SW 1271 (cell line): ENCODE measurements at regions not wholly inside any gene's neighbourhood (a gene's known extent, or its start where the extent isn't known, plus 50 kb on each side); places are given as distances from the start of the nearest gene placed in this dataset.
"Not testable (repeated sequence)": the region's sequence is repeated elsewhere in the genome, so short reads cannot be mapped to it uniquely, and the experiment has no call there.

Experiments used
- DNase-seq, 2 experiments: peaks; one replicate each; lab custom pipeline; 2025; lab: John Stamatoyannopoulos, UW

DNA sequence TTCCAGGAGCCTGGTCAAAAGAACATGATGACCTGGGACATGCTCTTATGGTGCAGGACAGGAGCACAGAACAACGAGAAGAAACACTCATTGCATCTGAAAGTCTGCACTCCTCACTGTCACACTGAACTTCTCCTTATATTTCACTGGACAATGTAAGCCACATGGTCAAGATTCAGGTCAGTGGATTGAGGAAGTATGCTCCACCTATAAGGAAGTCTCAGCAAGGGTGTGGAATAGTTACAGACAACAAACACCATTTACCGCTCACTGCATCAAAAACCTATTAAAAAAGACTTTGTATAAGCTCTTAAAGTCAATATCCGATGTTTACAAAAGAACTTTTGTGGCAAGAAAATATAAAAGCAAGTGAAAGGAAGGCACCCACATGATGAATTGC lies 153.1 kb upstream of the FOXG1 start:
- DNase-seq = no peak

DNA sequence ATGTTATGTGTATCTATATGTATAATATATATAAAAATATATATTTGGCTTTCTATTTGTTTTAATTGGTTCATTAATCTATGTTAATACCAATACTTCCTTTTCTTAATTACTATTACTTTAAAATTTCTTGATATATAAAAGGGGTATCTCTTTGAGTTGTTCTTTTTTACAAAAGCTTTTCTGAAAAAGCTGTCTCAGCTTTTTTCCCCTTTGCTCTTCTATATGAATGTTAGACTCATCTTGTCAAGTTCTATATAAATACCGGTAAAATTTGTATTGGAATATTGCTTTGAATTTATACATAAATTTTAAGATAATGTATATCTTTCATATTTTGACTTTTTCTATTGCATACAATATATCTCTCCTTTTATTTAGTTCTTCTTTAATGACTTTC lies 139.8 kb upstream of the FOXG1 start:
- DNase-seq = no peak

DNA sequence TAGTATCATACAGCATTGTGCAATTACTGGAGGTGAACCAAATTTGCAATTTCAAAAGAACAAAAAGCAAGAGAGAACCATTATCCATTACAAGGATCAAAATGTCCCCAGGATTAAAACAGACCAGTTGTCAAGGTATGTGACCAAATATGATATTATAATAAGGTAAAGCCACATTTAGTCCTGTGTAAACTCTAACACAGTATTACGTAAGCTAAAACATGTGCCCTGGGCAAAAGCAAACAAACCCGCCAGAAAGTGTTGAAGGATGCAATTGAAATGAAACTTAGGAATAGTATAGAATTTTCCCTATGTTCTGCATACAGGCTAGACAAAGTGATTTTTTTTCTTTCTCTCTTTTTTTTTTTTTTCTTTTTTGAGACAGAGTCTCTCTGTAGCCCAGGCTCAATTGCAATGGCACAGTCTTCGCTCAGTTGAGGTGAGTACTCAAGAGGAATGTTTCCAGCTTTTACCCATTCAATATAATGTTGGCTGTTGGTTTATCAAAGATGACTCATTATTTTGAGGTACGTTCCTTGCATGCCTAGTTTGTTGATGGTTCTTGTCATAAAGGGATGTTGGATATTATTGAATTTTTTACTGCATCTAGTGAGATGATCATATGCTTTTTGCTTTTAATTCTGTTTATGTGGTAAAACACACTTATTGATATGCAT lies 137.1 kb upstream of the FOXG1 start:
- DNase-seq = no peak

DNA sequence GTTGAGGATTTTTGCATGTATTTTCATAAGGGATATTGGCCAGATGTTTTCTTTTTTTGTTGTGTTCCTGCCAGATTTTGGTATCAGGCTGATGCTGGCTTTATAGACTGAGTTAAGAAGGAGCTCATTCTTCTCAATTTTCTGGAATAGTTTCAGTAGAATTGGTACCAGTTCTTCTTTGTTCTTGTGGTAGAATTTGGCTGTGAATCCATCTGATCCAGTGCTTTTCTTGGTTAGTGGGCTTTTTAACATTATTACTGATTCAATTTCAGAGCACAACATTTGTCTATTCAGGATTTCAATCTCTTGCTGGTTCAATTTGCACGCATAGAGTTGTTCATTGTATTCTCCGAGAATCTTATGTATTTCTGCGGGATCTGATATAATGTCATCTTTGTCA lies 136.5 kb upstream of the FOXG1 start:
- no peak for DNase-seq

DNA sequence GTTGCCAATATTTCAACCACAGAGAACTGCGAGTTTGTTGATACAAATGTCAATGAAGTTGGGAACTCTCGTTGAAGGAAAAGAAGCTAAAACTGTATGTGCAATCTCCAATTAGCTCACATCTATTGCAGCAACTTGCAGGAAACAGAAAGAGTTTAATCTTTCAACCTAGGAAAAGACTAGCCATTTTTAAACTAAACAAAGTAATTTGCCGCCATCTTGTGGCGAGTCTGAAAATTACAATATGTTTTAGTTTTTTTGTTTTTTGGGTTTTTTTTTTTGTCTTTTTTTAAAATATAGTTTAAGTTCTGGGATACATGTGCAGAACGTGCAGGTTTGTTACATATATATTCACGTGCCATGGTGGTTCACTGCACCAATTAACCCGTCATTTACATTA lies 131.2 kb upstream of the FOXG1 start:
- DNase-seq = peak in 1 of 2 experiments; percentile 19

DNA sequence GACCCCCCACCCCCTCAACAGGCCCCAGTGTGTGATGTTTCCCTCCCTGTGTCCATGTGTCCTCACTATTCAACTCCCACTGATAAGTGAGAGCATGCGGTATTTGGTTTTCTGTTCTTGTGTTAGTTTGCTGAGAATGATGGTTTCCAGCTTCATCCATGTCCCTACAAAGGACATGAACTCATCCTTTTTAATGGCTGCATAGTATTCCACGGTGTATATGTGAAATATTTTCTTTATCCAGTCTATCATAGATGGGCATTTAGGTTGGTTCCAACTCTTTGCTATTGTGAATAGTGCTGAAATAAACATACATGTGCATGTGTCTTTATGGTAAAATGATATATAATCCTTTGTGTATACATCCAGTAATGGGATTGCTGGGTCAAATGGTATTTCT lies 130.8 kb upstream of the FOXG1 start:
- DNase-seq = not testable (repeated sequence)

DNA sequence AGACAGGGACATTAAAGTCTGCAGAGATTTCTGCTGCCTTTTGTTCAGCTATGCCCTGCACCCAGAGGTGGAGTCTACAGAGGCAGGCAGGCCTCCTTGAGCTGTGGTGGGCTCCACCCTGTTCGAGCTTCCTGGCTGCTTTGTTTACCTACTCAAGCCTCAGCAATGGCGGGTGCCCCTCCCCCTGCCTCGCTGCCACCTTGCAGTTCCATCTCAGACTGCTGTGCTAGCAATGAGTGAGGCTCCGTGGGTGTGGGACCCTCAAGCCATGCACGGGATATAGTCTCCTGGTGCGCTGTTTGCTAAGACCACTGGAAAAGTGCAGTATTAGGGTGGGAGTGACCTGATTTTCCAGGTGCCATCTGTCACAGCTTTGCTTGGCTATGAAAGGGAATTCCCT lies 125.4 kb upstream of the FOXG1 start:
- DNase-seq = not testable (repeated sequence)

DNA sequence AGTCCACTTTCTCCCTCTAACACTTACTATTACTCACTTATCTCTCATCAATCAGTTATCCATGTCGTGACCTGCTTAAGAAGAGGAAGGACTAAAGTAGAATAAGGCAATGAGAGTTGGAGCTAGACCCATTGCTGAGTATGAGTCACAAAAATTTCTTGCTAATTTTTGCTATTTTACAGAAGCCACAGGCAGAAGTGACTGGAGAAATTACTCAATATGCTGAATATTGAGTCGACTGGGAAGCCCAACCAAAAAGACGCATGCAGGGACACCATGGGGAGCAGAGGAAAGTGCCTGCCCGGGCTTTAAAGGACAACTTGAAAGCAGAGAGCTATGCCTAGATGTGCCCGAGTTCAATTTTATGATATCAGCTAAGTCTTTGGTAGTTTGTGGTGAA lies 115.4 kb upstream of the FOXG1 start:
- DNase-seq = no peak

DNA sequence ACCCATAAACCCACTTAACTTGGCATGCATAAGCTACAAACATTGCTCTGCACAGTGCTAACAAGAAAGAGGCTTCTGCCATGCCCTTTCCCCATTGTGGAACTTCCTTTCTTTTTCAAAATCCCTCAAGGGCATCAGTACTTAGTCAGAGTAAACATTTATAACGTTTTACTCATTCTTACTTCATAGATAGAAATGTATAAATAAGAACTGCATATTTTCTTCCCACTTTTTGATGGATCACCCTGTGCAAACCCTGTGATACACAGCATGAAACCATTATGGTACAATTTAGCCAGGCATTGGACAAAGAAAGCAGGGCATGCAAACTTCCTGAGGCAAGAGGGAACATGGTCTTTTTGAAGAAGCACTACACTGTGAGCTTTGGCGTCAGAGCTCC lies 113.8 kb upstream of the FOXG1 start:
- DNase-seq = no peak

DNA sequence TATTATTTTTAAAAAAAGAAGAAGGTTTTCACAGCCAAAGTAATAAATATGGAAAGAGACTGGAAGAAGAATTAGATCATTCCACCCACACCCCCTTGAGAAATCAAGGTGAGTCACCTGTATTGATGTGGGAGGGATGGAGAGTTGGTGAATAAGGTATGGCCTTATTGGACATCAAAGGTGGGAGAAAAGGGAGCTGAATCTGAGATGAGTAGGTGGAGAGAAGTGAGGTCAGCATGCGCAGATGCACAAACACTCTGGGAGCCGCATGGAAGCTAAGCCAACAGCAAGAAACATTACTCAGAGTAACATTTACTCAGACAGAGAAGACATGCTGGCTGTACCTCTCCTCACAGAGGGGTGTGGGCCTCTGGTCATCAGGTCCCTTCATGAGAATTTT lies 113.1 kb upstream of the FOXG1 start:
- DNase-seq = no peak

DNA sequence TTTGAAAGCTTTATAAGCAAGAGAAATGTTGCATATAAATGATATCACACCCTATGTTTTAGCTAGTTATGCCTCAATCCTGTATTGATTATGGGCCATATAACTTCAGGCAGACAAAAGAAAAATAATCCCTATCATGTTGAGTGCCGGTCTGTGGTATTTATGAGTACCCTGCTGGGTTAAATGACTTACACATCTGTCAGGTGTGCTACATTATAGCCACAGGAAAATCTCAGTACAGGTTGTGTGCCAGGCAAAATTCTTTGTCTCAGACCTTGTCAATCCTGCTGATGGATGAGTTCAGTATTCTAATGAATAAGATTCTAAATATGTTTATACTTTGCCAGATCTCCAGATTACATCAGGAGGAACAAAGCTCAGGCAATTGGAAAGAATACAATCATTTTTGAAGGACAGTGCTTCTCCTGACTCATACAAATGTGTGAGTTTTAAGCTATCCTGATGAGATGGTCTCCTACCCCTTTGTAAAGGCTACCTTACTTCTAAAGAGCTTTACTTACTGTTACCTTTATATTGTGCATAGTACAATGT lies 109.8 kb upstream of the FOXG1 start:
- DNase-seq = no peak

DNA sequence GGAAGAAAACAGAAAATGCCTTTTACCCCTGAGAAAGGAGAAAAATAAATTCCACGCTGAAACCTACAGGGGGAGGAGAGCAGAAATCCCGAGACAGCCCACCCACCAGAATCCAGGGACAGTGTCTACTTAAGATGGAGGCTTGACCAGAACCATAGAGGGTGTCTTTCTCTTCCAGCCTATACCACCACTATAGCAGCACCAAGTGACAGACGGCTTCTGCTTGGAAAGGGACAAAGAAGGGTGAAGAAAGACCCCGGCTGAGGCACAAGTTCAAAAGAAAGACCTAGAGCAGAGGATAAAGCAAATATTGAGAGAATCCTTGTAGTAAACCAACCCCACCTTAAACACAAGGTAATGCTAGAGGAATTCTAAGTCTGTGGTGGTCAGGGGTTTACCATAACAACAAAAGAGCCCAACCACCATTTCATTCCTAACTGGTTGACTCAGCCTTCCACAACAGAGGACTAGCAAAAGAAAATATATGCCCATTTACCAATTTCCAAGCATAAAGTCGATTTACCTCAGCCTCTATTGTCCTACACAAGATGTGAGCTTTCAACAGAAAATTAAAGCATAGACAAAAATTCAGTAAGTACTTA lies 105.3 kb upstream of the FOXG1 start:
- peak in 1 of 2 experiments; percentile 37 for DNase-seq

DNA sequence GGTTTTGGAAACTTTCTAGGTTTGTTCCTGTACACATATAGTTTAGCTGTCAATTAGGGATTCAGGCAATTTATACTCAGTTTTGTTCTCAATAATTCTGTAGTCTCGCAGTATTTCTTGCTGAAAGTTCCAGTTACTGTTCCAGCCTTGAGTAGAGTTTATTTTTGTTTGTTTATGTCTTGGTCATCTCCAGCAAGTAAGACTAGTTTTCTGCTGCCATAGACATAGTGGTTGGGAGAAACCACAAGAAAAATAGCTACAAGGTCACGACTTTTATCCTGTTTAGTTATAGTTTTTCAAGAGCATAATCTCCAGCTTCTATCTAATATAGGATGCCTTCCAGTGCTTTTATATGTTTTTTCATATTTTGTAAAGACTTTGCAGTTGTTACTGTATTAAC lies 99.6 kb upstream of the FOXG1 start:
- DNase-seq = no peak

DNA sequence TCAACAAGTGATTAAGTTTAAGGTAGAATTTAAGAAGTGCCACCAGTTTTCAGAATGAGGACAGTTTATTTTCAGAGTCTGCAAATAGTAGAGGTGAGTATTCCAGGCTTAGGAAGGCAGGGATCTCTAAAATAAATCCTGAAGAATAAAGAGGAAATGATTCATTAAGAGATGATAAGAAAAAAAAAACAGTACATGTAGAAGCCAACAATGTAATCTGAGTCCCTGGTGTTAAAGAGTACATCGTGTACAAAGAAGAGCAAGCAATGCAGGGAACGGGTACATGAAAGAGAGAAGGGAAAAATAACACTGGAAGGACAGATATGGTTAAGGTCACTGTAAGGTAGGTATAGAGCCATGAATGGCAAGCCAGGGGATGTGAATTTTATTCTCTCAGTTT lies 95.2 kb upstream of the FOXG1 start:
- peak in 1 of 2 experiments; percentile 36 for DNase-seq

DNA sequence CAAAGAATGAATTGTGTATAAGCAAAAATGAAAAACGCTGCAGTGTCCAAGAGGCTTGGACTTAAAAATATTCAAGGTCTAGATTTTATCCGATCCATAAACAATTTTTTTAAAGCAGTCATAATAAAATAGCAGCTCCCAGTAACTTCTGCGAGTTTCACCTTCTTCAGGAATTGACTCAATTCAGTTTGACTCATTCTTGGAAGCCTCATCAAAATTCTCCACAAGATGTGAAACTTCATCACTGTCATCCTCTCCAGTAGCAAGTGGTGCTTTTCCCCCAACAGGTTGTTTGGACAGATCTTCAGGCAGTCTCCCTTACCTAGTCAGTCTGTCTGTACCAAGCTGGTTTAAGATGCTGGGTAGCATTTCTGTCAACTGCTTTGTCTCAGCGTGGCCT lies 93.5 kb upstream of the FOXG1 start:
- no peak for DNase-seq

DNA sequence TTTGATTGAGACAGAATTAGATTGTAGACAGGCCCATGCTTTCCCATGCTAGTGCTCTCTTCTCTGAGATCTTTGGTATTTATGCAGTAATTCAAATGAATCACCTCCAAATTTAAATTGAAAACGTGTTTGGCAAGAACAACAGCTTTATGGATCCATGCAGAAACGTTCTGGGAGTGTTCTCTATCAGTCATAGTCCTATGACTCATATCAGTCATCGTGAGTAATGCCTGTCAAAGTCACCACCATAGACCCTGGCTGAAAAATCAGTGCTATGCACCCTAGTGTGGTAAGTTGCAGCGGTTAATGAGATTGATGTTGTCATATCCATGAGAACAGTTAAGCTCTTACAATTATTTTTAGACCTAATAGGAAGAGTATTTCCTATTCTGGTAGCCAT lies 90.1 kb upstream of the FOXG1 start:
- peak; percentile 29 to 40 for DNase-seq

DNA sequence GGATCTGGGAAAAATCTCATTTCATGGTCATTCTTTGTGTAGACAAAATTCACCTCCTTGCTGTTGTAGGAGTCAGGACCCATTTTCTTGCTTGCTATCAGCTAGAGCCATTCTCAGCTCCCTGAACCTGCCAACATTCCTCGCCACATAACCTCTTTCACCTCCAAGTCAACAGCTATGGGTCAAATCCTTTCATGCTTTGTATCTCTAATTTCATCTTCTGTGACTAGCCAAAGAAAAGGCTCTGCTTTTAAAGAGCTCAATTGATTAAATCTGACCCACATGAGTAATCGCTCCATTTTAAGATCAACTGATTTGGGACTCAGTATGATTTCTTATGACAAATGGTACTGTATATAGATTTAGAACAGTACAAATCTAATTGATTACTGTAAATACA lies 89.2 kb upstream of the FOXG1 start:
- DNase-seq = no peak

DNA sequence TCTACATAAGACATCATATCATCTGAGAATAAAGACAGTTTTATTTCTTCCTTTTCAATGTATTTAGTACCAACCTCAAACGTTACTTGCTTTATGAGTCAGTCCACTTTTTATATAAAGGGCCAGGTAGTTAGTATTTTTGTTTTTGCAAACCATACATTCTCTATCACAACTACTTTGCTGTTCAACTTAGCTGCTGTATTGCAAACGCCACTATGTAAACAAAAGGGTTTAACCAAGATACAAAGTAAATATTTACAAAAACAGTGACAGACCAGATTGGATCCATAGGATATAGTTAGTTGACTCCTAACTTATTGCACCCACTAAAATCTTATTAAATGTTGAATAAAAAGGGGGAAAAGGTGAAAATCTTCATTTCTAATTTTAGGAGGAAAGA lies 87.7 kb upstream of the FOXG1 start:
- DNase-seq = peak in 1 of 2 experiments; percentile 7

DNA sequence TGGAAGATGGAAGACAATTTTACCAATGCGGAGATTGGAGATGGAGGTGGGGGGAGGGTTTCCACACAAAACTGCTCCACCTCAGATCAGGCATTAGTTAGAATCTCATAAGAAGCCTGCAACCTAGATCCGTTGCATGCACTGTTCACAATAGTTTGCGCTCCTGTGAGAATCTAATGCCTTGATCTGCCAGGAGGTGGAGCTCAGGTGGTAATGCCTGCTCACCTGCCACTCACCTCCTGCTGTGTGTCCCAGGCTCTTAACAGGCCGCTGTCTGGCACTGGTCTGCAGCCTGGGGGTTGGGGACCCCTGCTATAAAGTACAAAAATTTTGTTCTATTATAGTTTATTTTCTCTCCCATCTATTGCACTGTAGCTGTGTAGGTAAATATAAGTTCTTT lies 84.9 kb upstream of the FOXG1 start:
- DNase-seq = no peak

DNA sequence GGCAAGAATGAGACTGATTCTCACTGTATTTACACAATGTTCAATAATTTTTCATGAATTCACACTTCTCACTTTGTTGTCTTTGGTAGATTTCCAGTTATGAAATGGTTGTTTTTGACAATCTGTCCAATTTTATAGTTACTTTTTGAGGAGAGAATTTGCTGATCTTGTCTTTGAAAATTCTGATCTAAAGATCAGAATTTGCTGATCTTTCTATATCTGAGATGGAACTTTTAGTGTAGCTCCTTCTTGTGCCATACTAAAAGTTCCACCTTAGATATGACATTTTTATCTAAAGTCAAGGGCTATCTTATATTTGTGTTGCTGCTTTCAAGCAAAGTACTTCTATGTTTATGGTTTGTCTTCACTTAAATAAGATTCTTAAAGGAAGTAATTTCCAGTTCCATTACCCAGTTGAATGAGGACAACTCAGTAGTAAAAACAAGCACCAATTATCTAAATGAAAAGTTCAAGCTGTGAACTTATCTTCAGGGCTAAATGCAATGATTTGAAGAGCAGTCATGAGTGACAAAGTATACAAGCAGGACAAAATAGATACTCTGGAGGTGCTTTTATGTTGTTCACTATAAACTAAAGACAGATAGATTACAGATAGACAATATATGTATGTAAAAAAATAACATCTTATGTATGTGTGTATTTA lies 76.4 kb upstream of the FOXG1 start:
- no peak for DNase-seq

DNA sequence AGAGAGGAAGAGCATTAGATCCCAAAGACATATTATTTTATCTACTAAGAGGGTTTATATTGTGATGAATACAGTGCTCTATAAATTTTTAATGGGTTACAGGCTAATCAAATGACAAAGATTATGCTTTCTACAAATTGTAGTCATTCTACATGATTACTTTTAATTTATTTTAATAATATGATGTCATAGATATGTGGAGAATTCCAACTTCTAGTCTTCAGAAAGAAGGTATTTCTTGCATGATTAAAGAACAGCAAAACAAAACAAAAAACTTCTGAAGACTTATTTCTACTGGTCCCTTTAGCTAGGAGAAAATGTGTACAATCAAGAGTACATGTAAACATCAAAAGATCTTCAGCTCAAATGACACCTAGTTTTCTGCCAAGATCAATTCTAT lies 71.5 kb upstream of the FOXG1 start:
- DNase-seq = no peak

DNA sequence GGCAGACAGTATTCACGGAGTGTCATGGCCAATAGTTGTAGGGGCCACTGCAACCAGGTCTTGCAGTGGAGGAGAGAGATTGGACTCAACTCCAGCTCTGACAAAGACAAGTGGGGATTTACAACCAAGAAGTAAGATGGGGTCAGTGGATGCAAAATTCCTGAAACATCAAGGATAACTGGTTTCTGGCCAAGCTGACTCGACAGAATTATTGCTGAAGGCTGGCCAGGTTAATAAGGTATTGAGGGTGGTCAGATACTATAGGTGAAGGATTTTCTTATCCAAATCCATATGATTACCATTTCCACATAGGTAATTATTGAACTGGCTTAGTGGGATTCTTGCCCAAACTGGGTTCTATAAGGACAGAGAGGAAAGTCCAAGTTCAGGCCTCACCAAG lies 64.9 kb upstream of the FOXG1 start:
- no peak for DNase-seq

DNA sequence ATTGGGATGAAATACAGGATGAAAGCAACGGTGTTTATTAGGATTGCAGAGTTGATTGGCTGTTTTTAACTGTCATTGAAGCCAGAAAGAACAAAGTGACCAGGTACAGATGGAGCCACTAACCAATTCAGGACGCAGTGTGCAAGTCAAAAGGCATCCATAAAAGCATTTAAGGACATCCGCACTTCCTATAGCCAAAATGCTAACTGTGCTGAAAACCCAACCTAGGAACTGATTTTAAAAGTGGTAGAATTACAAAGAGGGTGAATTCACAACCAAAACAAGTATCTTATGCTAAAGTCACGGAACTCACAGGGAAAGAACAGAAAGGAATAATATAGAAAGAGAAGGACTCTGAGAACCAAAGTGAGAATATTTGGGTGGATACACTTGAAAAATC lies 63.1 kb upstream of the FOXG1 start:
- no peak for DNase-seq
